SK-N-SH treated with all-trans-retinoic acid at 6 μM for 48 hours (cell line): ENCODE measurements at regions not wholly inside any gene's neighbourhood (a gene's known extent, or its start where the extent isn't known, plus 50 kb on each side); places are given as distances from the start of the nearest gene placed in this dataset.
A peak's percentile ranks its signal among the peaks of the same experiment; 100 is the strongest.

Experiments
- ATAC-seq: fragments of 200-7000 bp; cut with Tn5 transposase; 3 replicates; pipeline ENCODE4 v1.9.1; 2020; ENCODE audit warnings: mild to moderate bottlenecking, moderate library complexity
- ARNTL ChIP-seq: fragments of 450-650 bp; formaldehyde crosslinking; IDR thresholded peaks from 2 replicates; pipeline ENCODE4 v1.5.0; 2020; ENCODE audit warnings: low read depth, mild to moderate bottlenecking, moderate library complexity, borderline replicate concordance
- BACH2 ChIP-seq: fragments of 250-450 bp; sonication (Bioruptor Pico); IDR thresholded peaks from 2 replicates; pipeline ENCODE4 v1.9.0; 2021; ENCODE audit warnings: mild to moderate bottlenecking, borderline replicate concordance
- CSDC2 ChIP-seq: fragments of 250-450 bp; sonication (Bioruptor Pico); IDR thresholded peaks from 2 replicates; pipeline ENCODE4 v1.5.0; 2020; ENCODE audit warnings: mild to moderate bottlenecking, moderate library complexity
- ESRRG ChIP-seq: fragments of 250-450 bp; sonication (Bioruptor Pico); IDR thresholded peaks from 2 replicates; pipeline ENCODE4 v1.6.1; 2021; ENCODE audit warnings: mild to moderate bottlenecking
- GLIS3 ChIP-seq: fragments of 250-450 bp; sonication (Bioruptor Pico); IDR thresholded peaks from 2 replicates; pipeline ENCODE4 v1.5.0; 2020; ENCODE audit warnings: mild to moderate bottlenecking, moderate library complexity
- OSR1 ChIP-seq: fragments of 250-450 bp; sonication (Bioruptor Pico); IDR thresholded peaks from 2 replicates; pipeline ENCODE4 v1.8.0; 2022; ENCODE audit warnings: moderate library complexity, mild to moderate bottlenecking, inconsistent platforms
- PPARA ChIP-seq: fragments of 250-450 bp; sonication (Bioruptor Pico); IDR thresholded peaks from 2 replicates; pipeline ENCODE4 v1.5.0; 2020; ENCODE audit warnings: mild to moderate bottlenecking, borderline replicate concordance
- RARB ChIP-seq: fragments of 250-450 bp; sonication (Bioruptor Pico); IDR thresholded peaks from 2 replicates; pipeline ENCODE4 v1.8.0; 2021; ENCODE audit warnings: mild to moderate bottlenecking, moderate library complexity
- TCF4 ChIP-seq: fragments of 250-450 bp; sonication (Bioruptor Pico); IDR thresholded peaks from 2 replicates; pipeline ENCODE4 v1.8.0; 2021; ENCODE audit warnings: mild to moderate bottlenecking, moderate library complexity, borderline replicate concordance
- TOX ChIP-seq: fragments of 250-450 bp; sonication (Bioruptor Pico); IDR thresholded peaks from 2 replicates; pipeline ENCODE4 v1.8.0; 2021; ENCODE audit warnings: mild to moderate bottlenecking, moderate library complexity, borderline replicate concordance
- ZC3H10 ChIP-seq: fragments of 250-450 bp; sonication (Bioruptor Pico); IDR thresholded peaks from 2 replicates; pipeline ENCODE4 v1.5.1; 2021; ENCODE audit warnings: mild to moderate bottlenecking, moderate library complexity
- ZFP3 ChIP-seq: fragments of 250-450 bp; sonication (Bioruptor Pico); IDR thresholded peaks from 2 replicates; pipeline ENCODE4 v1.5.0; 2020; ENCODE audit warnings: mild to moderate bottlenecking, moderate library complexity
- ZFP30 ChIP-seq: fragments of 450-650 bp; formaldehyde crosslinking; IDR thresholded peaks from 2 replicates; pipeline ENCODE4 v1.5.0; 2022; ENCODE audit warnings: mild to moderate bottlenecking, moderate library complexity
- ZNF565 ChIP-seq: fragments of 450-650 bp; formaldehyde crosslinking; conservative IDR thresholded peaks from 2 replicates; pipeline ENCODE4 v1.5.0; 2020; ENCODE audit warnings: low read depth, mild to moderate bottlenecking, moderate library complexity
- ZNF70 ChIP-seq: fragments of 450-650 bp; formaldehyde crosslinking; IDR thresholded peaks from 2 replicates; pipeline ENCODE4 v1.5.0; 2020; ENCODE audit warnings: mild to moderate bottlenecking, moderate library complexity
- ZNF8 ChIP-seq: fragments of 450-650 bp; formaldehyde crosslinking; IDR thresholded peaks from 2 replicates; pipeline ENCODE4 v1.5.0; 2020; ENCODE audit warnings: mild to moderate bottlenecking, moderate library complexity
- TF ChIP-seq, protein P1 (sequence below): fragments of 250-450 bp; sonication (Bioruptor Pico); IDR thresholded peaks from 2 replicates; pipeline ENCODE4 v1.8.0; 2020; ENCODE audit warnings: mild to moderate bottlenecking, moderate library complexity, borderline replicate concordance
- TF ChIP-seq, protein P2 (sequence below): fragments of 250-450 bp; sonication (Bioruptor Pico); IDR thresholded peaks from 2 replicates; pipeline ENCODE4 v1.8.0; 2021; ENCODE audit warnings: low read depth, mild to moderate bottlenecking, moderate library complexity, borderline replicate concordance
- TF ChIP-seq, protein P3 (sequence below): fragments of 250-450 bp; sonication (Bioruptor Pico); IDR thresholded peaks from 2 replicates; pipeline ENCODE4 v1.5.0; 2020; ENCODE audit warnings: mild to moderate bottlenecking, moderate library complexity
- TF ChIP-seq, protein P4 (sequence below): fragments of 250-450 bp; sonication (Bioruptor Pico); IDR thresholded peaks from 2 replicates; pipeline ENCODE4 v1.5.1; 2020; ENCODE audit warnings: low read depth, mild to moderate bottlenecking, moderate library complexity

DNA sequence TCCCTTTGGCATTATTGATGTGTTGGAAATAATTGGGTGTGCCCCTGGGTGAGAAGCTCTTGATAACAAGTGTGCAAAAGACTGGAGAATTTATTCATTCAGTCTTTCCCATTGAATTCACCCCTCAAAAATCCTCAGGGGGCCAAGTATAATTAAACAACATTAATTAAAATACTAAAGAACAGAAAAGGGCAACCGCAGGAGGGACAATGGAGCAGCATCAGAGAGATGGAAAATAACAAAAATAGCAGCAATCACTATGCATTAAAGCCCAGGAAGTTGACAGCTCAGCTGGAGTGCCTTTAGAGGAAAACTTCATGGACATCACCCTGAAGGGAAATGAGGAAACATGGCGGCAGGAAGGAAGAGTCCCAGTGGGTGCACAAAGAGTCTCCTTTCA is 227.6 kb downstream of the MINAR1 start (continued):
- TF ChIP-seq, protein P1, sequence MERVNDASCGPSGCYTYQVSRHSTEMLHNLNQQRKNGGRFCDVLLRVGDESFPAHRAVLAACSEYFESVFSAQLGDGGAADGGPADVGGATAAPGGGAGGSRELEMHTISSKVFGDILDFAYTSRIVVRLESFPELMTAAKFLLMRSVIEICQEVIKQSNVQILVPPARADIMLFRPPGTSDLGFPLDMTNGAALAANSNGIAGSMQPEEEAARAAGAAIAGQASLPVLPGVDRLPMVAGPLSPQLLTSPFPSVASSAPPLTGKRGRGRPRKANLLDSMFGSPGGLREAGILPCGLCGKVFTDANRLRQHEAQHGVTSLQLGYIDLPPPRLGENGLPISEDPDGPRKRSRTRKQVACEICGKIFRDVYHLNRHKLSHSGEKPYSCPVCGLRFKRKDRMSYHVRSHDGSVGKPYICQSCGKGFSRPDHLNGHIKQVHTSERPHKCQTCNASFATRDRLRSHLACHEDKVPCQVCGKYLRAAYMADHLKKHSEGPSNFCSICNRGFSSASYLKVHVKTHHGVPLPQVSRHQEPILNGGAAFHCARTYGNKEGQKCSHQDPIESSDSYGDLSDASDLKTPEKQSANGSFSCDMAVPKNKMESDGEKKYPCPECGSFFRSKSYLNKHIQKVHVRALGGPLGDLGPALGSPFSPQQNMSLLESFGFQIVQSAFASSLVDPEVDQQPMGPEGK (CRISPR knock-in tag) = no peak
- TF ChIP-seq OSR1 (CRISPR knock-in tag) = no peak
- no peak for TF ChIP-seq ZNF565 (CRISPR knock-in tag)
- TF ChIP-seq ZFP30 (CRISPR knock-in tag) = no peak
- TF ChIP-seq ZC3H10 (CRISPR knock-in tag) = no peak
- no peak for TF ChIP-seq ZNF8 (CRISPR knock-in tag)
- TF ChIP-seq TCF4 (CRISPR knock-in tag) = no peak

DNA sequence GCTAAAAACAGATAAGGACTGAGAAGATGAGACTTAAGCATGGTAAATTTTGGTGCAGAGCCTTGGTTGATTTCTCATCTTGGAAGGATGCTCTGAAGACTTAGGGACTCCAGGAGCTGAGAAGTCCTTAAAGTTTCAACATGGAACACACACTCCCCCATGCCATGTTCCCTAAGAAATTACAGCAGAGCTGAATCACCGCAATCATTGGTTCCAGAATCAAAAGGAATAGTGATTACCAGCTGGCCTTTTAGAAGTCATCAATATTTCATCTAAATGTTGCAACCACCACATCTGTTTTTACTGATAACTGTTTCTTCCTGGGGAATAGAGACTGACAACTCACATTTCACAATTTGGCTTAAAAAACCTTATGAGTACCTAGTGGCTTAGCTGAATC is 229.3 kb downstream of the MINAR1 start:
- ATAC-seq = no peak
- TF ChIP-seq OSR1 (CRISPR knock-in tag) (no peak), ESRRG (CRISPR knock-in tag) (no peak), GLIS3 (no peak), ZC3H10 (CRISPR knock-in tag) (no peak), ZFP3 (CRISPR knock-in tag) (no peak), ZNF70 (CRISPR knock-in tag) (no peak), BACH2 (no peak), ARNTL (CRISPR knock-in tag) (no peak), PPARA (CRISPR knock-in tag) (no peak), TOX (CRISPR knock-in tag) (no peak)
- TF ChIP-seq, protein P2, sequence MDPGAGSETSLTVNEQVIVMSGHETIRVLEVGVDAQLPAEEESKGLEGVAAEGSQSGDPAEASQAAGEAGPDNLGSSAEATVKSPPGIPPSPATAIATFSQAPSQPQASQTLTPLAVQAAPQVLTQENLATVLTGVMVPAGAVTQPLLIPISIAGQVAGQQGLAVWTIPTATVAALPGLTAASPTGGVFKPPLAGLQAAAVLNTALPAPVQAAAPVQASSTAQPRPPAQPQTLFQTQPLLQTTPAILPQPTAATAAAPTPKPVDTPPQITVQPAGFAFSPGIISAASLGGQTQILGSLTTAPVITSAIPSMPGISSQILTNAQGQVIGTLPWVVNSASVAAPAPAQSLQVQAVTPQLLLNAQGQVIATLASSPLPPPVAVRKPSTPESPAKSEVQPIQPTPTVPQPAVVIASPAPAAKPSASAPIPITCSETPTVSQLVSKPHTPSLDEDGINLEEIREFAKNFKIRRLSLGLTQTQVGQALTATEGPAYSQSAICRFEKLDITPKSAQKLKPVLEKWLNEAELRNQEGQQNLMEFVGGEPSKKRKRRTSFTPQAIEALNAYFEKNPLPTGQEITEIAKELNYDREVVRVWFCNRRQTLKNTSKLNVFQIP (CRISPR knock-in tag) = no peak
- TF ChIP-seq, protein P3, sequence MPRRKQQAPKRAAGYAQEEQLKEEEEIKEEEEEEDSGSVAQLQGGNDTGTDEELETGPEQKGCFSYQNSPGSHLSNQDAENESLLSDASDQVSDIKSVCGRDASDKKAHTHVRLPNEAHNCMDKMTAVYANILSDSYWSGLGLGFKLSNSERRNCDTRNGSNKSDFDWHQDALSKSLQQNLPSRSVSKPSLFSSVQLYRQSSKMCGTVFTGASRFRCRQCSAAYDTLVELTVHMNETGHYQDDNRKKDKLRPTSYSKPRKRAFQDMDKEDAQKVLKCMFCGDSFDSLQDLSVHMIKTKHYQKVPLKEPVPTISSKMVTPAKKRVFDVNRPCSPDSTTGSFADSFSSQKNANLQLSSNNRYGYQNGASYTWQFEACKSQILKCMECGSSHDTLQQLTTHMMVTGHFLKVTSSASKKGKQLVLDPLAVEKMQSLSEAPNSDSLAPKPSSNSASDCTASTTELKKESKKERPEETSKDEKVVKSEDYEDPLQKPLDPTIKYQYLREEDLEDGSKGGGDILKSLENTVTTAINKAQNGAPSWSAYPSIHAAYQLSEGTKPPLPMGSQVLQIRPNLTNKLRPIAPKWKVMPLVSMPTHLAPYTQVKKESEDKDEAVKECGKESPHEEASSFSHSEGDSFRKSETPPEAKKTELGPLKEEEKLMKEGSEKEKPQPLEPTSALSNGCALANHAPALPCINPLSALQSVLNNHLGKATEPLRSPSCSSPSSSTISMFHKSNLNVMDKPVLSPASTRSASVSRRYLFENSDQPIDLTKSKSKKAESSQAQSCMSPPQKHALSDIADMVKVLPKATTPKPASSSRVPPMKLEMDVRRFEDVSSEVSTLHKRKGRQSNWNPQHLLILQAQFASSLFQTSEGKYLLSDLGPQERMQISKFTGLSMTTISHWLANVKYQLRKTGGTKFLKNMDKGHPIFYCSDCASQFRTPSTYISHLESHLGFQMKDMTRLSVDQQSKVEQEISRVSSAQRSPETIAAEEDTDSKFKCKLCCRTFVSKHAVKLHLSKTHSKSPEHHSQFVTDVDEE (CRISPR knock-in tag) = no peak
- TF ChIP-seq, protein P4, sequence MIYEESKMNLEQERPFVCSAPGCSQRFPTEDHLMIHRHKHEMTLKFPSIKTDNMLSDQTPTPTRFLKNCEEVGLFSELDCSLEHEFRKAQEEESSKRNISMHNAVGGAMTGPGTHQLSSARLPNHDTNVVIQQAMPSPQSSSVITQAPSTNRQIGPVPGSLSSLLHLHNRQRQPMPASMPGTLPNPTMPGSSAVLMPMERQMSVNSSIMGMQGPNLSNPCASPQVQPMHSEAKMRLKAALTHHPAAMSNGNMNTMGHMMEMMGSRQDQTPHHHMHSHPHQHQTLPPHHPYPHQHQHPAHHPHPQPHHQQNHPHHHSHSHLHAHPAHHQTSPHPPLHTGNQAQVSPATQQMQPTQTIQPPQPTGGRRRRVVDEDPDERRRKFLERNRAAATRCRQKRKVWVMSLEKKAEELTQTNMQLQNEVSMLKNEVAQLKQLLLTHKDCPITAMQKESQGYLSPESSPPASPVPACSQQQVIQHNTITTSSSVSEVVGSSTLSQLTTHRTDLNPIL (CRISPR knock-in tag) = no peak
- TF ChIP-seq, protein P1 (CRISPR knock-in tag) = no peak

DNA sequence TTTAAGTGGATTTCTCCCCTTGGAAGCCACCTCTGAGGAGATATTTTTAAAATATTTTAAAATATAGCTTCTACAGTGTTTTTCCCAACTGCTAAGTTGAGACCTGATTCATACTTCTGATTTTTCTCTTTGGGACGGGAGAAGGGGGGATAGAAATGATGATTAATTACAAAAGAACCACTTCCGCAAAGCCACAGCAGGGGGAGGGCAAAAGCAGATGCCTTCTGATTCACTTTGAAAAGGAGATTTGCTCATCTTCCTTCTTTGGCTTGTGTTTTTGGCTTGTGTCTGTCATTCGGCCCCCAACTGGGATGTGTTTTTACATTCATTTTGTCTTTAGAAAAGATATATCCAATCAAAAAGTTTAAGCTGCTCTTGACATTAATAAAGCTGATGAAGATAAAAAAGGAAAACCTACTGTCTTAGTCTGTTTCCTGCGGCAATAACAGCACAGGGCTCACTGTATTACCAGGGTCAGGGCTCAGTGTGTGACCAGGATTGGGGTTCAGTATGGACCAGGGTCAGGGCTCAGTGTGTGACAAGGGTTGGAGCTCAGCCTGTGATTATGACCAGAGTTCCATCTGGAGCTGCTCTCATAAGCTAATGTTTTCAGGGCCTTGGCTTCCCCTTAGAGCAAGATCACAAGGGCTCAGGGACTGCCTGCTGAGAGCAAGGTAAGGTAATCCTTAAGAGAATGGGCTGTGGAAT is 223.2 kb downstream of the MTHFS start:
- peak; percentile 87 for ATAC-seq
- TF ChIP-seq, protein P2 (CRISPR knock-in tag) = no peak
- TF ChIP-seq, protein P3 (CRISPR knock-in tag) = no peak
- no peak for TF ChIP-seq ZNF8 (CRISPR knock-in tag)
- no peak for TF ChIP-seq BACH2
- TF ChIP-seq PPARA (CRISPR knock-in tag) = no peak
- no peak for TF ChIP-seq ZFP3 (CRISPR knock-in tag)
- no peak for TF ChIP-seq TOX (CRISPR knock-in tag)
- TF ChIP-seq TCF4 (CRISPR knock-in tag) = no peak
- TF ChIP-seq, protein P4 (CRISPR knock-in tag) = no peak
- no peak for TF ChIP-seq ARNTL (CRISPR knock-in tag)
- TF ChIP-seq GLIS3 = no peak
- no peak for TF ChIP-seq RARB (CRISPR knock-in tag)
- TF ChIP-seq CSDC2 = no peak
